ENCODE measurements at regions not wholly inside any gene's neighbourhood (a gene's known extent, or its start where the extent isn't known, plus 50 kb on each side); places are given as distances from the start of the nearest gene placed in this dataset.

DNA sequence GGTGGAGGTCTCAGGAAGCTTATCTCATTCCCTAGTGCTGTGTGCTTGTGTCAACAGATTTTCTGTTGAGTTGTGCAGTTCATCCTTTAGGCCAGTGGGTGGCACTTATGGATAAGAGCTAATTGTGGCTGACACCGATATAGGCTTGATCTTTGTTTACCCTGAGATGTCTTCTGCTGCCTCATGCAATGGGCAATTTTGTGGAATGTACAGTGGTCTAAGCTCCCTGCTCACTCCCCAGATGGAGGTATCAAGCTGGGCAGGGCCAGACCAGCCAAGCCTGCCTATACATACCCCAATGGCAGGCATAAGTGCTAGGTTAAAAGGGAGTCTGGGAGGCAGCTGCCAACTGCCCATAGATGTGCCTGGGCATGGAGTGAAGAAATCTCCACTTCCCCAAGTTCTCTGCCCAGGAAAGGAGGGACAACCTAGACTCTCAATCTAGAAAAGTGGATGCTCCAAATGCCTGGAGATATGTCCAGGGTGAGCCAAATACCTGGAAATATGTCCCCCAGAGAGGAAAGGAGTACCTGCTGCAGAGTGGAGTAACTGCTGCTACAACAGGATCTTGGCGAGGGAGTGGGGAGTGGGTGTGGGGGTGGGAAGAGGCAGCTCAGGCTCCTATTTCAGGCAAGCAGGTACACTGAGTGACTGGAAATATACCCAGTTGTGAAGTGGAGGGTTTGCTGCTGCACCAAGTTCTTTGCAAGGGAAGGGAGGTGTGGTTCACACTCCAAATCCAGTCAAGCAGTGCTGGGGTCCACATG is 53.2 kb upstream of the ARG1 start:
- TF ChIP-seq, protein P1, sequence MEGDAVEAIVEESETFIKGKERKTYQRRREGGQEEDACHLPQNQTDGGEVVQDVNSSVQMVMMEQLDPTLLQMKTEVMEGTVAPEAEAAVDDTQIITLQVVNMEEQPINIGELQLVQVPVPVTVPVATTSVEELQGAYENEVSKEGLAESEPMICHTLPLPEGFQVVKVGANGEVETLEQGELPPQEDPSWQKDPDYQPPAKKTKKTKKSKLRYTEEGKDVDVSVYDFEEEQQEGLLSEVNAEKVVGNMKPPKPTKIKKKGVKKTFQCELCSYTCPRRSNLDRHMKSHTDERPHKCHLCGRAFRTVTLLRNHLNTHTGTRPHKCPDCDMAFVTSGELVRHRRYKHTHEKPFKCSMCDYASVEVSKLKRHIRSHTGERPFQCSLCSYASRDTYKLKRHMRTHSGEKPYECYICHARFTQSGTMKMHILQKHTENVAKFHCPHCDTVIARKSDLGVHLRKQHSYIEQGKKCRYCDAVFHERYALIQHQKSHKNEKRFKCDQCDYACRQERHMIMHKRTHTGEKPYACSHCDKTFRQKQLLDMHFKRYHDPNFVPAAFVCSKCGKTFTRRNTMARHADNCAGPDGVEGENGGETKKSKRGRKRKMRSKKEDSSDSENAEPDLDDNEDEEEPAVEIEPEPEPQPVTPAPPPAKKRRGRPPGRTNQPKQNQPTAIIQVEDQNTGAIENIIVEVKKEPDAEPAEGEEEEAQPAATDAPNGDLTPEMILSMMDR (IDR thresholded peaks at IDR 0.05; ENCODE audit: insufficient read depth, low read depth, low read length, missing control alignments): peak; percentile 79
- peak; percentile 60 for DNase-seq (ENCODE audit: low read depth)
- H3K4me3 ChIP-seq (ENCODE audit: low read length): no peak overlapping the region

All from epithelial cell of esophagus (primary cell).